ENCODE measurements at regions not wholly inside any gene's neighbourhood (a gene's known extent, or its start where the extent isn't known, plus 50 kb on each side); places are given as distances from the start of the nearest gene placed in this dataset.

DNA sequence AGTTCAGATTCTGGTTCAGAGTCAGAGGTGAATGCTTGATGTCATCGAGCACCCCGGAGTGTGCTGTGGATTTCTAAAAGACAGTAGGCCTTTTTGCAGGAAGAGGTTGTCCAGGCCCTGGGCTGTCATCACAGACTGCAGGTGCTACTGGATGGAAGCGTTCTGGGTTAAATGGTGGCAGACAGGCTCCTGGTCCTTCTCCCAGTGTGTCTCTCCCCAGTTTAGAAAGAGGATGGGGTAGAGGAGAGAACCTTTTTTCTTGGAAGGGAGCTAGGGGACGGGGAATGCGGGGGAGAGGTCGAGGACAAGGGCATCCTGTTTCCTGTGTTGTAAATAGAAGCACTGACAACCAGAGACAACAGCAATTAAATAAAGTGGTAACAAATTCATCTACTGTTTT lies 102.3 kb upstream of the NUDT6 start:
- TF ChIP-seq CEBPB (IDR thresholded peaks at IDR 0.05) = no peak
- no peak for TF ChIP-seq RAD21 (IDR thresholded peaks at IDR 0.05; ENCODE audit: low read depth)
- TF ChIP-seq FOXM1 (IDR thresholded peaks at IDR 0.05; ENCODE audit: borderline replicate concordance, low read depth) = no peak
- no peak for TF ChIP-seq YY1 (IDR thresholded peaks at IDR 0.05; ENCODE audit: low read depth)
- no peak for TF ChIP-seq TAF1 (IDR thresholded peaks at IDR 0.05; ENCODE audit: low read depth)
- no peak for TF ChIP-seq REST (IDR thresholded peaks at IDR 0.05; ENCODE audit: low read depth)
- no peak for TF ChIP-seq TCF12 (IDR thresholded peaks at IDR 0.05; ENCODE audit: low read depth)
- TF ChIP-seq ZBTB7A (IDR thresholded peaks at IDR 0.05; ENCODE audit: low read depth) = no peak
- no peak for TF ChIP-seq CREB1 (IDR thresholded peaks at IDR 0.05; ENCODE audit: low read depth)
- no peak for TF ChIP-seq MAX (IDR thresholded peaks at IDR 0.05)
- no peak for TF ChIP-seq EGR1 (IDR thresholded peaks at IDR 0.05)
- TF ChIP-seq EP300 (IDR thresholded peaks at IDR 0.05; ENCODE audit: borderline replicate concordance) = no peak
